ENCODE measurements at regions not wholly inside any gene's neighbourhood (a gene's known extent, or its start where the extent isn't known, plus 50 kb on each side); places are given as distances from the start of the nearest gene placed in this dataset.

- TF ChIP-seq, protein P1, sequence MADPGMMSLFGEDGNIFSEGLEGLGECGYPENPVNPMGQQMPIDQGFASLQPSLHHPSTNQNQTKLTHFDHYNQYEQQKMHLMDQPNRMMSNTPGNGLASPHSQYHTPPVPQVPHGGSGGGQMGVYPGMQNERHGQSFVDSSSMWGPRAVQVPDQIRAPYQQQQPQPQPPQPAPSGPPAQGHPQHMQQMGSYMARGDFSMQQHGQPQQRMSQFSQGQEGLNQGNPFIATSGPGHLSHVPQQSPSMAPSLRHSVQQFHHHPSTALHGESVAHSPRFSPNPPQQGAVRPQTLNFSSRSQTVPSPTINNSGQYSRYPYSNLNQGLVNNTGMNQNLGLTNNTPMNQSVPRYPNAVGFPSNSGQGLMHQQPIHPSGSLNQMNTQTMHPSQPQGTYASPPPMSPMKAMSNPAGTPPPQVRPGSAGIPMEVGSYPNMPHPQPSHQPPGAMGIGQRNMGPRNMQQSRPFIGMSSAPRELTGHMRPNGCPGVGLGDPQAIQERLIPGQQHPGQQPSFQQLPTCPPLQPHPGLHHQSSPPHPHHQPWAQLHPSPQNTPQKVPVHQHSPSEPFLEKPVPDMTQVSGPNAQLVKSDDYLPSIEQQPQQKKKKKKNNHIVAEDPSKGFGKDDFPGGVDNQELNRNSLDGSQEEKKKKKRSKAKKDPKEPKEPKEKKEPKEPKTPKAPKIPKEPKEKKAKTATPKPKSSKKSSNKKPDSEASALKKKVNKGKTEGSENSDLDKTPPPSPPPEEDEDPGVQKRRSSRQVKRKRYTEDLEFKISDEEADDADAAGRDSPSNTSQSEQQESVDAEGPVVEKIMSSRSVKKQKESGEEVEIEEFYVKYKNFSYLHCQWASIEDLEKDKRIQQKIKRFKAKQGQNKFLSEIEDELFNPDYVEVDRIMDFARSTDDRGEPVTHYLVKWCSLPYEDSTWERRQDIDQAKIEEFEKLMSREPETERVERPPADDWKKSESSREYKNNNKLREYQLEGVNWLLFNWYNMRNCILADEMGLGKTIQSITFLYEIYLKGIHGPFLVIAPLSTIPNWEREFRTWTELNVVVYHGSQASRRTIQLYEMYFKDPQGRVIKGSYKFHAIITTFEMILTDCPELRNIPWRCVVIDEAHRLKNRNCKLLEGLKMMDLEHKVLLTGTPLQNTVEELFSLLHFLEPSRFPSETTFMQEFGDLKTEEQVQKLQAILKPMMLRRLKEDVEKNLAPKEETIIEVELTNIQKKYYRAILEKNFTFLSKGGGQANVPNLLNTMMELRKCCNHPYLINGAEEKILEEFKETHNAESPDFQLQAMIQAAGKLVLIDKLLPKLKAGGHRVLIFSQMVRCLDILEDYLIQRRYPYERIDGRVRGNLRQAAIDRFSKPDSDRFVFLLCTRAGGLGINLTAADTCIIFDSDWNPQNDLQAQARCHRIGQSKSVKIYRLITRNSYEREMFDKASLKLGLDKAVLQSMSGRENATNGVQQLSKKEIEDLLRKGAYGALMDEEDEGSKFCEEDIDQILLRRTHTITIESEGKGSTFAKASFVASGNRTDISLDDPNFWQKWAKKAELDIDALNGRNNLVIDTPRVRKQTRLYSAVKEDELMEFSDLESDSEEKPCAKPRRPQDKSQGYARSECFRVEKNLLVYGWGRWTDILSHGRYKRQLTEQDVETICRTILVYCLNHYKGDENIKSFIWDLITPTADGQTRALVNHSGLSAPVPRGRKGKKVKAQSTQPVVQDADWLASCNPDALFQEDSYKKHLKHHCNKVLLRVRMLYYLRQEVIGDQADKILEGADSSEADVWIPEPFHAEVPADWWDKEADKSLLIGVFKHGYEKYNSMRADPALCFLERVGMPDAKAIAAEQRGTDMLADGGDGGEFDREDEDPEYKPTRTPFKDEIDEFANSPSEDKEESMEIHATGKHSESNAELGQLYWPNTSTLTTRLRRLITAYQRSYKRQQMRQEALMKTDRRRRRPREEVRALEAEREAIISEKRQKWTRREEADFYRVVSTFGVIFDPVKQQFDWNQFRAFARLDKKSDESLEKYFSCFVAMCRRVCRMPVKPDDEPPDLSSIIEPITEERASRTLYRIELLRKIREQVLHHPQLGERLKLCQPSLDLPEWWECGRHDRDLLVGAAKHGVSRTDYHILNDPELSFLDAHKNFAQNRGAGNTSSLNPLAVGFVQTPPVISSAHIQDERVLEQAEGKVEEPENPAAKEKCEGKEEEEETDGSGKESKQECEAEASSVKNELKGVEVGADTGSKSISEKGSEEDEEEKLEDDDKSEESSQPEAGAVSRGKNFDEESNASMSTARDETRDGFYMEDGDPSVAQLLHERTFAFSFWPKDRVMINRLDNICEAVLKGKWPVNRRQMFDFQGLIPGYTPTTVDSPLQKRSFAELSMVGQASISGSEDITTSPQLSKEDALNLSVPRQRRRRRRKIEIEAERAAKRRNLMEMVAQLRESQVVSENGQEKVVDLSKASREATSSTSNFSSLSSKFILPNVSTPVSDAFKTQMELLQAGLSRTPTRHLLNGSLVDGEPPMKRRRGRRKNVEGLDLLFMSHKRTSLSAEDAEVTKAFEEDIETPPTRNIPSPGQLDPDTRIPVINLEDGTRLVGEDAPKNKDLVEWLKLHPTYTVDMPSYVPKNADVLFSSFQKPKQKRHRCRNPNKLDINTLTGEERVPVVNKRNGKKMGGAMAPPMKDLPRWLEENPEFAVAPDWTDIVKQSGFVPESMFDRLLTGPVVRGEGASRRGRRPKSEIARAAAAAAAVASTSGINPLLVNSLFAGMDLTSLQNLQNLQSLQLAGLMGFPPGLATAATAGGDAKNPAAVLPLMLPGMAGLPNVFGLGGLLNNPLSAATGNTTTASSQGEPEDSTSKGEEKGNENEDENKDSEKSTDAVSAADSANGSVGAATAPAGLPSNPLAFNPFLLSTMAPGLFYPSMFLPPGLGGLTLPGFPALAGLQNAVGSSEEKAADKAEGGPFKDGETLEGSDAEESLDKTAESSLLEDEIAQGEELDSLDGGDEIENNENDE (IDR thresholded peaks at IDR 0.05; ENCODE audit: insufficient replicate concordance, low read length) = no peak
- TF ChIP-seq CBX8 (IDR thresholded peaks at IDR 0.05; ENCODE audit: borderline replicate concordance, low read depth, low read length) (no peak), CHD1 (IDR thresholded peaks at IDR 0.05; ENCODE audit: low read depth, low read length) (no peak), RAD21 (IDR thresholded peaks at IDR 0.05 in 1 of 2, conservative IDR thresholded peaks at IDR 0.05 in 1 of 2; ENCODE audit: low read depth in 2 of 2, low read length in 2 of 2) (no peak), POLR2AphosphoS5 (IDR thresholded peaks at IDR 0.05; ENCODE audit: low read depth, low read length) (no peak), POU5F1 (IDR thresholded peaks at IDR 0.05; ENCODE audit: low read depth, low read length) (no peak), RXRA (IDR thresholded peaks at IDR 0.05; ENCODE audit: insufficient read depth, low read depth, low read length) (no peak), KDM1A (IDR thresholded peaks at IDR 0.05; ENCODE audit: borderline replicate concordance, low read length) (no peak), KDM4A (IDR thresholded peaks at IDR 0.05; ENCODE audit: low read depth, low read length, severe bottlenecking) (no peak), SP4 (IDR thresholded peaks at IDR 0.05; ENCODE audit: low read length) (no peak), ASH2L (IDR thresholded peaks at IDR 0.05; ENCODE audit: low read length) (no peak)
- TF ChIP-seq, protein P2, sequence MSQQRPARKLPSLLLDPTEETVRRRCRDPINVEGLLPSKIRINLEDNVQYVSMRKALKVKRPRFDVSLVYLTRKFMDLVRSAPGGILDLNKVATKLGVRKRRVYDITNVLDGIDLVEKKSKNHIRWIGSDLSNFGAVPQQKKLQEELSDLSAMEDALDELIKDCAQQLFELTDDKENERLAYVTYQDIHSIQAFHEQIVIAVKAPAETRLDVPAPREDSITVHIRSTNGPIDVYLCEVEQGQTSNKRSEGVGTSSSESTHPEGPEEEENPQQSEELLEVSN (IDR thresholded peaks at IDR 0.05) = no peak
These were observed 410.0 kb upstream of the SOX9 start (continued) for GRCh38 chr17:71710816-71711215.
